Transverse colon (tissue), 4 donors: ENCODE measurements at regions not wholly inside any gene's neighbourhood (a gene's known extent, or its start where the extent isn't known, plus 50 kb on each side); places are given as distances from the start of the nearest gene placed in this dataset.
"Not testable (repeated sequence)": the region's sequence is repeated elsewhere in the genome, so short reads cannot be mapped to it uniquely, and the experiment has no call there.

ENCODE experiments used
- DNase-seq: peaks from one replicate; pipeline ENCODE4 v3.0.0-alpha.2; 2019
- H3K27ac ChIP-seq, 4 donors: fragments of 200-600 bp; sonication (generic); 2 replicates each; pipeline ENCODE4 v1.5.1; 2016 to 2018; ENCODE audit warnings: inconsistent platforms in 4 of 4
- H3K27me3 ChIP-seq: fragments of 200-600 bp; sonication (generic); 2 replicates; pipeline ENCODE4 v1.5.1; 2017; ENCODE audit warnings: inconsistent platforms
- H3K36me3 ChIP-seq, 4 donors: fragments of 200-600 bp; sonication (generic); 2 replicates each; pipeline ENCODE4 v1.5.1; 2017 to 2019; ENCODE audit warnings: inconsistent platforms in 4 of 4
- H3K4me1 ChIP-seq, 4 donors: fragments of 200-600 bp; sonication (generic); 2 replicates each; pipeline ENCODE4 v1.5.1; 2017 to 2020; ENCODE audit warnings: inconsistent platforms in 4 of 4
- H3K4me3 ChIP-seq, 4 donors: fragments of 200-600 bp; sonication (generic); 1 replicate in 1 of 4; 2 replicates in 3 of 4; pipeline versions ENCODE4 v1.5.1 to v1.6.1; 2017 to 2019; ENCODE audit warnings: inconsistent platforms in 4 of 4
- H3K9me3 ChIP-seq, 2 donors: fragments of 200-600 bp; sonication (generic); 2 replicates each; pipeline ENCODE4 v1.5.1; 2017 to 2019; ENCODE audit warnings: inconsistent platforms in 2 of 2
- CTCF ChIP-seq, 5 experiments: fragments of 200-600 bp in 3 of 5; fragments of 450-650 bp in 2 of 5; sonication (generic) in 3 of 5; IDR thresholded peaks; 1 replicate in 2 of 5; 2 replicates in 3 of 5; pipeline ENCODE4 v1.5.1; 2016 to 2017; ENCODE audit warnings: antibody characterized with exemption in 5 of 5, inconsistent platforms in 3 of 5, mild to moderate bottlenecking in 2 of 5, moderate library complexity in 1 of 5
- EP300 ChIP-seq: sonication (generic); formaldehyde crosslinking; IDR thresholded peaks from one replicate; pipeline ENCODE4 v1.6.1; 2017; ENCODE audit warnings: antibody characterized with exemption, low read depth
- POLR2A ChIP-seq: fragments of 450-650 bp; IDR thresholded peaks from one replicate; pipeline ENCODE4 v1.6.1; 2016; ENCODE audit warnings: antibody characterized with exemption, mild to moderate bottlenecking, moderate library complexity
- POLR2AphosphoS5 ChIP-seq, 3 donors: sonication (generic); formaldehyde crosslinking; IDR thresholded peaks; one replicate each; pipeline ENCODE4 v1.6.1; 2016; ENCODE audit warnings: antibody characterized with exemption in 3 of 3
- WGBS, 2 donors: methylation state at CpG; one replicate each; pipeline ENCODE4 v1.1.5; 2018; ENCODE audit warnings: low coverage in 1 of 2; 5-methylcytosine and 5-hydroxymethylcytosine counted together
- in situ Hi-C, 4 donors: fragments of 200-750 bp; cut with MboI; loops; one replicate each; pipeline versions ENCODE4 v1.15.0 to v1.15.1; 2017; ENCODE audit warnings: low sequenced_read_pairs in 3 of 4, low pct_ligation_motif_present in 1 of 4, low pct_unique_long_range_greater_than_20kb in 1 of 4
- intact Hi-C: fragments of 100-400 bp; cut with DNase I; formaldehyde crosslinking; loops from one replicate; pipeline ENCODE4 v1.15.1; 2023; ENCODE audit warnings: low total_unique reads

- DNase-seq, intact Hi-C loops, in situ Hi-C loops, H3K27ac ChIP-seq, H3K4me3 ChIP-seq, H3K36me3 ChIP-seq, H3K9me3 ChIP-seq, H3K27me3 ChIP-seq, H3K4me1 ChIP-seq: not testable (repeated sequence)
- no CpG with 5 or more reads among the region's 2 CpGs for WGBS, 2 donors
These were observed 75.3 kb upstream of the OR4F16 start for GRCh38 chr1:761791-762190.

GRCh38 chr1:771449-771848 lies 85.0 kb upstream of the OR4F16 start:
- WGBS, 2 donors = 100% methylated on average over 5 of the region's 8 CpGs; no CpG with 5 or more reads in 1 of the 2 donors
- H3K9me3 ChIP-seq, H3K4me1 ChIP-seq, H3K27ac ChIP-seq, H3K27me3 ChIP-seq, in situ Hi-C loops, DNase-seq, intact Hi-C loops, H3K4me3 ChIP-seq, H3K36me3 ChIP-seq: not testable (repeated sequence)

GRCh38 chr1:777480-778180 lies 91.2 kb upstream of the OR4F16 start:
- H3K27ac ChIP-seq = peak overlapping the region in 3 of 4 donors; percentile 87 to 91 (median 90)
- intact Hi-C loops, H3K27me3 ChIP-seq, in situ Hi-C loops, H3K36me3 ChIP-seq, H3K9me3 ChIP-seq: not testable (repeated sequence)
- H3K4me1 ChIP-seq = peaks cover 0 to 12% (median 4%) of the 10 kb centered on the region in 4 donors
- 85 to 86% methylated on average over 4 to 23 of the region's 23 CpGs for WGBS, 2 donors
- H3K4me3 ChIP-seq = peak overlapping the region in 3 of 4 donors; percentile 57 to 75 (median 58)
- peak; percentile 11 for DNase-seq

- H3K9me3 ChIP-seq, H3K27me3 ChIP-seq, H3K36me3 ChIP-seq, in situ Hi-C loops, intact Hi-C loops: not testable (repeated sequence)
- DNase-seq = peak; percentile 99
- H3K4me1 ChIP-seq = peaks cover 0 to 12% (median 4%) of the 10 kb centered on the region in 4 donors
- 0% methylated on average over 37 of the region's 65 CpGs; no CpG with 5 or more reads in 1 of the 2 donors for WGBS, 2 donors
- H3K4me3 ChIP-seq = peak overlapping the region; percentile 57 to 75 (median 63)
- peak overlapping the region; percentile 87 to 91 (median 90) for H3K27ac ChIP-seq
- peak; percentile 23 to 84 (median 41) for TF ChIP-seq CTCF (IDR thresholded peaks at IDR 0.05)
- TF ChIP-seq POLR2AphosphoS5 (IDR thresholded peaks at IDR 0.05) = peak; percentile 92 to 98 (median 97)
- TF ChIP-seq POLR2A = peak; percentile 96
These were observed 92.2 kb upstream of the OR4F16 start for GRCh38 chr1:778451-779278.

- Histone ChIP-seq H3K27ac (peak overlapping the region; percentile 58 to 90 (median 88)), H3K4me1 (peaks cover 0 to 12% (median 4%) of the 10 kb centered on the region in 4 donors), H3K4me3 (peak overlapping the region in 3 of 4 donors; percentile 57 to 75 (median 58))
- in situ Hi-C loops, intact Hi-C loops, H3K36me3 ChIP-seq, H3K27me3 ChIP-seq, H3K9me3 ChIP-seq: not testable (repeated sequence)
- WGBS, 2 donors = 36% methylated on average over 13 of the region's 13 CpGs; no CpG with 5 or more reads in 1 of the 2 donors
- DNase-seq = peak; percentile 32
These were observed 93.2 kb upstream of the OR4F16 start for GRCh38 chr1:779621-780020.

GRCh38 chr1:788835-789234 lies 102.4 kb upstream of the OR4F16 start:
- intact Hi-C loops (no loop called here), in situ Hi-C loops (no loop called here)
- 93 to 95% methylated on average over 13 of the region's 13 CpGs for WGBS, 2 donors
- H3K9me3 ChIP-seq = no peaks in the 10 kb centered on the region
- H3K4me1 ChIP-seq = no peaks in the 10 kb centered on the region
- TF ChIP-seq POLR2A (no peak), CTCF (IDR thresholded peaks at IDR 0.05) (no peak), EP300 (no peak), POLR2AphosphoS5 (IDR thresholded peaks at IDR 0.05) (no peak)
- no peaks in the 10 kb centered on the region for H3K27me3 ChIP-seq
- H3K27ac ChIP-seq = no peak overlapping the region
- DNase-seq = no peak
- H3K4me3 ChIP-seq = no peak overlapping the region
- no peaks in the 10 kb centered on the region for H3K36me3 ChIP-seq

GRCh38 chr1:789606-790005 lies 103.2 kb upstream of the OR4F16 start:
- WGBS, 2 donors = 95 to 96% methylated on average over 12 to 17 of the region's 17 CpGs
- in situ Hi-C loops, H3K4me3 ChIP-seq, H3K27ac ChIP-seq, H3K36me3 ChIP-seq, intact Hi-C loops, H3K4me1 ChIP-seq, H3K27me3 ChIP-seq, H3K9me3 ChIP-seq, DNase-seq: not testable (repeated sequence)

- H3K4me1 ChIP-seq, H3K4me3 ChIP-seq, H3K27ac ChIP-seq, DNase-seq, H3K9me3 ChIP-seq, intact Hi-C loops, in situ Hi-C loops, H3K27me3 ChIP-seq, H3K36me3 ChIP-seq: not testable (repeated sequence)
- 87 to 93% methylated on average over 10 of the region's 10 CpGs for WGBS, 2 donors
These were observed 104.0 kb upstream of the OR4F16 start for GRCh38 chr1:790388-790930.
